GM13976 (cell line): ENCODE measurements at regions not wholly inside any gene's neighbourhood (a gene's known extent, or its start where the extent isn't known, plus 50 kb on each side); places are given as distances from the start of the nearest gene placed in this dataset.

ENCODE experiments used
- DNase-seq: peaks from one replicate; pipeline ENCODE4 v3.0.0; 2012; ENCODE audit warnings: low spot score
- in situ Hi-C: fragments of 300-500 bp; cut with MboI; formaldehyde crosslinking; loops from one replicate; pipeline ENCODE4 v1.12.0; 2022; ENCODE audit warnings: low sequenced_read_pairs, mixed read lengths, inconsistent platforms; ENCODE audit not compliant: unreplicated experiment
- TF ChIP-seq, protein P1 (sequence below): IDR thresholded peaks from 2 replicates; pipeline ENCODE4 v1.5.1; 2012; ENCODE audit warnings: borderline replicate concordance, mild to moderate bottlenecking; ENCODE audit not compliant: insufficient read depth; ENCODE audit errors: extremely low read depth, missing control alignments, control extremely low read depth

DNA sequence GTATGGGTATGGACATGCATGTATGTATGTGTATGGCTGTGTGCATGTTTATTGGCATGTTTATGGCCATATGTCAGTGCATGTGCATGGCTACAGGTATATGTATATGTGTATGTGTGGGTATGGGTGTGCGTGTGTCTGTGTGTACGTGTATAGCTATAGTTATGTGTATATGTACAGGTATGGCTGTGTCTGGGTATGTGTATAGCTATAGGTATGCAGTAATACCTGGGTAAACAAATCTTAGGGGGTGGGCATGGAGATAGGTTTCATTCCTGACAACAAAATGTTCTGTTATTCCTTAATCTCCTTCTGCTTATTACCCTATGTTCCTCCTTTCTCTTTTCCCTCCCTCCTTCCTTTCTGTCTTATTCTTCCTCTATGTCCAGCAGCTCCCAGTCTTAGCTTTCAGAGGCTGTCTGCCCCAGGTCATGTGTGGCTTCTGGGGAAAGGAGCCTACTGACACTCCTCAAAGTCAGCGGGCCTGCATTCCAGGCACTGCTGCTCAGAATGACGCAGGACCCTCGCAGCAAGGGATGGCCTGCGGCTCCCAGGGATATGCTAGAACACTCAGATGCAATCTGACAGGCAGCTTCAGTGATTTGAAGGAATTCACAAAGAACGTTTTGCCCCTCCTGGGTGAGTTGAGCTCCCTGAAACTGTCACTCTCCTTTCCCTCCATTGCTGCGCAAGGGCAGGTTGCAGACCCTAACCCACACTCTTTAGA lies 139.3 kb upstream of the PHACTR1 start:
- DNase-seq, result no peak
- in situ Hi-C loops, result no loop called here
- TF ChIP-seq, protein P1, sequence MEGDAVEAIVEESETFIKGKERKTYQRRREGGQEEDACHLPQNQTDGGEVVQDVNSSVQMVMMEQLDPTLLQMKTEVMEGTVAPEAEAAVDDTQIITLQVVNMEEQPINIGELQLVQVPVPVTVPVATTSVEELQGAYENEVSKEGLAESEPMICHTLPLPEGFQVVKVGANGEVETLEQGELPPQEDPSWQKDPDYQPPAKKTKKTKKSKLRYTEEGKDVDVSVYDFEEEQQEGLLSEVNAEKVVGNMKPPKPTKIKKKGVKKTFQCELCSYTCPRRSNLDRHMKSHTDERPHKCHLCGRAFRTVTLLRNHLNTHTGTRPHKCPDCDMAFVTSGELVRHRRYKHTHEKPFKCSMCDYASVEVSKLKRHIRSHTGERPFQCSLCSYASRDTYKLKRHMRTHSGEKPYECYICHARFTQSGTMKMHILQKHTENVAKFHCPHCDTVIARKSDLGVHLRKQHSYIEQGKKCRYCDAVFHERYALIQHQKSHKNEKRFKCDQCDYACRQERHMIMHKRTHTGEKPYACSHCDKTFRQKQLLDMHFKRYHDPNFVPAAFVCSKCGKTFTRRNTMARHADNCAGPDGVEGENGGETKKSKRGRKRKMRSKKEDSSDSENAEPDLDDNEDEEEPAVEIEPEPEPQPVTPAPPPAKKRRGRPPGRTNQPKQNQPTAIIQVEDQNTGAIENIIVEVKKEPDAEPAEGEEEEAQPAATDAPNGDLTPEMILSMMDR, result no peak

DNA sequence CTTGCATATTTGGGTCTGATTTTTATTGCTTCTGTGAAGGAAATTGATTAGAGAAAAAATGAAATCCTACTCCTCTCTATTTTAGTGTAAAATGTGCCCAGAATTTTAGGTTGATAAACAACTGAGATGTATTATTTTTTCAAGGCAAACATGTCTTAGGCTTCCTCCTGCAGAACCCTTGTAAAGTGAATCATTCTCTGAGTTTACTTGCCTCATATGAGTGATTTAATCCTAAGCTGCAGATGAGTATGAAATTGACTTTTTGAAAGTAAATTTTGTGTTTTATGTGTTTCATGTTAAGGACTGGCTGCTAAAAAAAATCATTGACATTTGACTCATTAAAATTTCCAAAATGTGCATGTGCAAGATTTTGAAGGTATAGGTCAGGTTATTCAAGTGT lies 138.5 kb upstream of the PHACTR1 start:
- TF ChIP-seq, protein P1, result no peak
- DNase-seq, result no peak
- in situ Hi-C loops, result no loop called here

DNA sequence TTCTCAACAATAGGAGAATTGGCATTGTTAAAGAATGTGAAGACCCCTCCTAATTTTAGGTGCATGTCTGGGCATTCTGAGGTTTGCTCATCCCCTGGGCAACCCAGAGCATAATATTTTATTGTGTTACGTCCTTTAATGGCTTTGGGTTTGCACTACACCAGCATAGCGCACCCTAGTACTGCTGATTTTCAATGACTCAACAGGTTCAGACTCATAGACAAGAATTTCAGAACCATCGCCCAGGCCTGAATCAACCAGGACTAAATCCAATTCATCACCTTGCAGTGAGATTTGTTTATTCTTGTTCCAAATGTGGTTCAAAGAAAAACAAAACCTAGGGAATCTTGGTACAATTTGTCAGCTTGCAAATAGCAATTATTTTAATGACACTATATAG lies 137.8 kb upstream of the PHACTR1 start:
- no peak for DNase-seq
- TF ChIP-seq, protein P1, result no peak
- in situ Hi-C loops, result no loop called here

DNA sequence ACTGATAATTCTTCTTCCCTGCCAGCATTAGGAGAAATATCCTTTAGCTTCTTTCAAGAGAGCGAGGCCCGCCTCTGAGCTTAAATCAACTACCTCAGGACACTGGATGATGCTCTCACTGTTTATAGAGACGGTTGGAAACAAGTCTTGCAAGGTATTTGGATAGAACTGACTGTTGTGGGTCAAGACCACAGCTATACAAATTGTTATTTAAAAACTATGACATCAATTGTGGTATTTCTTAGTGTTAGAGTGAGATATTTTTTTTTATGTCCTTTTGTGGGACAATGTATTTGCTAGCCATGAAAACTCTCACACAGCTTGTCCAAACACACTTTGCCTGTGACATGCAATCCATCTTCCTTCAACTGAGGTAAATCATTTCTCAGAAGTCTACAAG lies 136.3 kb upstream of the PHACTR1 start:
- no peak for DNase-seq
- TF ChIP-seq, protein P1, result no peak
- in situ Hi-C loops, result no loop called here

DNA sequence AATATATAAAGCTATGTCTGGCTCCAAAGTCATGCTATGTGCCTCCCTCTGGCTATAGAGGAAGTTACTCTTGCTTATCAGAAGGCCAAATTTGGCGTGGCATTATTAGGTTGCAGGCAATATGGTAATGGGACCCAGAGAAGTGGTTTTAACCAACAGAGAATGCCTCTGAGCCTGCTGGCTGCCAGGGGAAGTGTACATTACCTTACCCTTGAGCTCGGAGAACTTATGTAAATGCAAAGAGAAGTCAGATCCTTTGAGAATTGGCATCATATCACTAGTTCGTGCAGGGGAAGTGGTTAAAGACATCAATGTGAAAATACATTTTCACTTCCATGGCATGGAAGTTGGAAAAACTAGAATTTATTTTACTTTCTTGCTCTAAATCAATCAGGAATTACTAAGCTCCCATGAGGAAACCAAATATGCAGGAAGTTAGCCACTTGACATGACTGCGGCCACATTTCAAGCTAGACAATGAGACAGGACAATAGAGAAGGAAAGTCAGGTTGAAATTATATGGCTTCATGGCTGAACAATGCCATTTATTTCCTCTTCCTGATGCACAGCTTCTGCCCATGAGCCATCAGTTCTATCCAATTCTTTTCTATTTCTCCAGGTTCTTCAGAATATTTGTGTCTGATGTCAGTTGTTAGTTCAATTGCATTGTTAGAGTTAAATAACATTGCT lies 134.0 kb upstream of the PHACTR1 start:
- TF ChIP-seq, protein P1, result no peak
- in situ Hi-C loops, result no loop called here
- DNase-seq, result no peak

DNA sequence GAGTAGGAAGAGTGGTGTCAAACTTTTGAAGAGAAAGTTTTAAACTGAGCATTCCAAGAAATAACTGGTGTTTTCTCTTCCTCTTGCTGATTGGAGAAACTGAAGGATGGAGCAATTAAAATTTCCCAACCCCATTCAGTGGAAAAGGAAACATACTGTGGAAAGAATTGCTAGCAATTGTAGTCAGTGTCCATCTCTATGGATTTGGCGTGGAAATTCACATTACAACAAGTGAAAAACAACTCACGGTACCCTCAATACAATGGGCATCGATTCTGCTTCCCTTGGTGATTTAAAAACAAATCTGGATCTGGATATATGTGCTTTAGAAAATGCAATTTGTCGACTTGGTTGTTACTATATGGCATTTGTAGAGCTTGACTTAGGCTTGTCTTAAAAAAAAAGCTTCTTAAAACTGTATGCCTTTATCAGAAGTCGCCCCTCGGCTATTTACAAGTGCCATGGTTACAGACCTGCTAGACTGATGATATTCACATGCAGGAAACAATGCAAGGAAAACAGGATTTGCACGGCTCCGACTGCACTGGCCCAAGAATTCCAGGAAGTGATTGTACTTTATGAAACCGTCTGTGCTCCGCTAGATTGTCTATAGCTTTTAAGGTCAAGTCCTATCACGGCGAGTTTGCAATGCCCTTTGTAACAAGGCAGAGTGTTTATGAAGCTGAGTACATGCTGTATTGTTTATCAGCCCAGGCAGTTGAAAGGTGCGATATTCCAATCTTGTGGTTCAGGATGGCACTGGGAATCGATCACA lies 131.7 kb upstream of the PHACTR1 start:
- in situ Hi-C loops, result no loop called here
- no peak for DNase-seq
- TF ChIP-seq, protein P1, result no peak
